PFSK-1 (cell line): ENCODE measurements at regions not wholly inside any gene's neighbourhood (a gene's known extent, or its start where the extent isn't known, plus 50 kb on each side); places are given as distances from the start of the nearest gene placed in this dataset.

ENCODE experiments used
- TAF1 ChIP-seq: IDR thresholded peaks from 2 replicates; pipeline ENCODE4 v1.6.1; 2012; ENCODE audit warnings: low read length, control low read depth, borderline replicate concordance; ENCODE audit not compliant: insufficient read depth
- TF ChIP-seq, protein P1 (sequence below), 2 experiments: IDR thresholded peaks; 2 replicates each; pipeline versions ENCODE4 v1.6.1 to v1.8.0; 2011 to 2012; ENCODE audit warnings: low read depth in 2 of 2, low read length in 2 of 2, control low read depth in 1 of 2, inconsistent platforms in 1 of 2, mild to moderate bottlenecking in 1 of 2, moderate library complexity in 1 of 2; ENCODE audit not compliant: insufficient read depth in 1 of 2

DNA sequence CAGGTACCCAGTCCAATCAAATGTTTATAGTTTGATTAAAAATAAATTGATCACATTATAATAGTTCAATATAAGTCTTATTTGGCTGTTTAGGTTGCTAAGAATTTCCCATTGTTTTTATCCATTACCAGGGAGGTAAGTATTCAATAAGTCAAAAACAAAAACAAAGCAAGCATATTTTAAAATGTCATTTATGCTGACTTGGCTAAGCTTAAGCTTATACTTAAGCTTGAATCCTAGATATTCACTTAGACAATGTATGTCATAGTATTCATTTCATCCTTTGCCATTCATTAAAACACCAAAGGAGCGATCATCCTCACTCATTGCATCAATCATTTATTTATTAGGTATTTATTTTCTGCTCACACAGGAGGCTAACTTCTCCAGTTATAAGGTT lies 144.9 kb downstream of the PRL start:
- TF ChIP-seq TAF1 = no peak
- TF ChIP-seq, protein P1, sequence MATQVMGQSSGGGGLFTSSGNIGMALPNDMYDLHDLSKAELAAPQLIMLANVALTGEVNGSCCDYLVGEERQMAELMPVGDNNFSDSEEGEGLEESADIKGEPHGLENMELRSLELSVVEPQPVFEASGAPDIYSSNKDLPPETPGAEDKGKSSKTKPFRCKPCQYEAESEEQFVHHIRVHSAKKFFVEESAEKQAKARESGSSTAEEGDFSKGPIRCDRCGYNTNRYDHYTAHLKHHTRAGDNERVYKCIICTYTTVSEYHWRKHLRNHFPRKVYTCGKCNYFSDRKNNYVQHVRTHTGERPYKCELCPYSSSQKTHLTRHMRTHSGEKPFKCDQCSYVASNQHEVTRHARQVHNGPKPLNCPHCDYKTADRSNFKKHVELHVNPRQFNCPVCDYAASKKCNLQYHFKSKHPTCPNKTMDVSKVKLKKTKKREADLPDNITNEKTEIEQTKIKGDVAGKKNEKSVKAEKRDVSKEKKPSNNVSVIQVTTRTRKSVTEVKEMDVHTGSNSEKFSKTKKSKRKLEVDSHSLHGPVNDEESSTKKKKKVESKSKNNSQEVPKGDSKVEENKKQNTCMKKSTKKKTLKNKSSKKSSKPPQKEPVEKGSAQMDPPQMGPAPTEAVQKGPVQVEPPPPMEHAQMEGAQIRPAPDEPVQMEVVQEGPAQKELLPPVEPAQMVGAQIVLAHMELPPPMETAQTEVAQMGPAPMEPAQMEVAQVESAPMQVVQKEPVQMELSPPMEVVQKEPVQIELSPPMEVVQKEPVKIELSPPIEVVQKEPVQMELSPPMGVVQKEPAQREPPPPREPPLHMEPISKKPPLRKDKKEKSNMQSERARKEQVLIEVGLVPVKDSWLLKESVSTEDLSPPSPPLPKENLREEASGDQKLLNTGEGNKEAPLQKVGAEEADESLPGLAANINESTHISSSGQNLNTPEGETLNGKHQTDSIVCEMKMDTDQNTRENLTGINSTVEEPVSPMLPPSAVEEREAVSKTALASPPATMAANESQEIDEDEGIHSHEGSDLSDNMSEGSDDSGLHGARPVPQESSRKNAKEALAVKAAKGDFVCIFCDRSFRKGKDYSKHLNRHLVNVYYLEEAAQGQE (IDR thresholded peaks at IDR 0.05; ENCODE audit: insufficient read depth in 1 of 2, low read depth in 2 of 2, low read length in 2 of 2) = no peak
